Activated CD8-positive, alpha-beta memory T cell treated with anti-CD3 and anti-CD28 coated beads, Interleukin-2, amount 50 U/mL, for 24 hours (primary cell): ENCODE measurements at regions not wholly inside any gene's neighbourhood (a gene's known extent, or its start where the extent isn't known, plus 50 kb on each side); places are given as distances from the start of the nearest gene placed in this dataset.
A peak's percentile ranks its signal among the peaks of the same experiment; 100 is the strongest.
"Not testable (repeated sequence)": the region's sequence is repeated elsewhere in the genome, so short reads cannot be mapped to it uniquely, and the experiment has no call there.

ENCODE experiments used
- DNase-seq: peaks from one replicate; pipeline ENCODE4 v3.0.0-alpha.2; 2020; ENCODE audit errors: extremely low read depth

- DNase-seq = no peak
Observed at GRCh38 chr10:62658516-62658915, 146.0 kb upstream of the ADO start.

- no peak for DNase-seq
Observed at GRCh38 chr10:62661143-62661542, 143.4 kb upstream of the ADO start.

GRCh38 chr10:62662486-62662885 is 142.0 kb upstream of the ADO start:
- no peak for DNase-seq

- DNase-seq = no peak
Observed at GRCh38 chr10:62665771-62666170, 138.7 kb upstream of the ADO start.

- no peak for DNase-seq
Observed at GRCh38 chr10:62666275-62666674, 138.2 kb upstream of the ADO start.

GRCh38 chr10:62669341-62669740 is 135.2 kb upstream of the ADO start:
- DNase-seq = no peak

GRCh38 chr10:62671104-62671503 is 133.4 kb upstream of the ADO start:
- no peak for DNase-seq

GRCh38 chr10:62681211-62681940 is 123.1 kb upstream of the ADO start:
- peak; percentile 72 for DNase-seq

- no peak for DNase-seq
Observed at GRCh38 chr10:62684911-62685310, 119.6 kb upstream of the ADO start.

GRCh38 chr10:62687230-62687748 is 117.2 kb upstream of the ADO start:
- no peak for DNase-seq

- DNase-seq = no peak
Observed at GRCh38 chr10:62688971-62689700, 115.4 kb upstream of the ADO start.

GRCh38 chr10:62689712-62690111 is 114.8 kb upstream of the ADO start:
- DNase-seq = no peak

GRCh38 chr10:62690703-62691102 is 113.8 kb upstream of the ADO start:
- DNase-seq = no peak

GRCh38 chr10:62691336-62691735 is 113.2 kb upstream of the ADO start:
- DNase-seq = no peak

- no peak for DNase-seq
Observed at GRCh38 chr10:62692085-62692484, 112.4 kb upstream of the ADO start.

- DNase-seq = no peak
Observed at GRCh38 chr10:62693306-62693705, 111.2 kb upstream of the ADO start.

GRCh38 chr10:62694537-62695126 is 109.9 kb upstream of the ADO start:
- no peak for DNase-seq

GRCh38 chr10:62696798-62697197 is 107.7 kb upstream of the ADO start:
- no peak for DNase-seq

GRCh38 chr10:62699148-62699547 is 105.4 kb upstream of the ADO start:
- no peak for DNase-seq

GRCh38 chr10:62704121-62704520 is 100.4 kb upstream of the ADO start:
- DNase-seq = not testable (repeated sequence)

- no peak for DNase-seq
Observed at GRCh38 chr10:62705789-62706188, 98.7 kb upstream of the ADO start.

- DNase-seq = no peak
Observed at GRCh38 chr10:62707810-62708209, 96.7 kb upstream of the ADO start.

- no peak for DNase-seq
Observed at GRCh38 chr10:62708569-62708968, 96.0 kb upstream of the ADO start.
